ENCODE measurements at regions not wholly inside any gene's neighbourhood (a gene's known extent, or its start where the extent isn't known, plus 50 kb on each side); places are given as distances from the start of the nearest gene placed in this dataset.
"Not testable (repeated sequence)": the region's sequence is repeated elsewhere in the genome, so short reads cannot be mapped to it uniquely, and the experiment has no call there.

- Mint-ChIP-seq H3K27me3 (no peaks in the 10 kb centered on the region), H3K9me3 (no peaks in the 10 kb centered on the region), H3K27ac (no peak overlapping the region), H3K36me3 (no peaks in the 10 kb centered on the region), H3K4me3 (no peak overlapping the region), H3K4me1 (no peaks in the 10 kb centered on the region)
- CTCF ChIA-PET = no interaction called here
- no peak for DNase-seq
These were observed 188.8 kb downstream of the BLID start for GRCh38 chr11:121927097-121927785.

- H3K27me3 Mint-ChIP-seq = no peaks in the 10 kb centered on the region
- CTCF ChIA-PET = no interaction called here
- H3K27ac Mint-ChIP-seq = no peak overlapping the region
- no peaks in the 10 kb centered on the region for H3K9me3 Mint-ChIP-seq
- H3K4me3 Mint-ChIP-seq = no peak overlapping the region
- DNase-seq = no peak
- no peaks in the 10 kb centered on the region for H3K4me1 Mint-ChIP-seq
- no peaks in the 10 kb centered on the region for H3K36me3 Mint-ChIP-seq
These were observed 191.8 kb downstream of the BLID start for GRCh38 chr11:121924191-121924590.

GRCh38 chr11:121917482-121917881 is 198.5 kb downstream of the BLID start:
- Mint-ChIP-seq H3K27ac (no peak overlapping the region), H3K36me3 (no peaks in the 10 kb centered on the region), H3K9me3 (no peaks in the 10 kb centered on the region), H3K27me3 (no peaks in the 10 kb centered on the region), H3K4me1 (no peaks in the 10 kb centered on the region), H3K4me3 (no peak overlapping the region)
- CTCF ChIA-PET = no interaction called here
- DNase-seq = no peak

GRCh38 chr11:121914508-121915059 is 201.4 kb downstream of the BLID start:
- DNase-seq = no peak
- Mint-ChIP-seq H3K36me3 (no peaks in the 10 kb centered on the region), H3K9me3 (no peaks in the 10 kb centered on the region), H3K4me3 (no peak overlapping the region), H3K27me3 (no peaks in the 10 kb centered on the region), H3K4me1 (no peaks in the 10 kb centered on the region), H3K27ac (no peak overlapping the region)
- CTCF ChIA-PET = no interaction called here

- Mint-ChIP-seq H3K4me3 (no peak overlapping the region), H3K9me3 (peaks cover 2% of the 10 kb centered on the region), H3K27me3 (no peaks in the 10 kb centered on the region), H3K4me1 (peaks cover 4% of the 10 kb centered on the region), H3K36me3 (no peaks in the 10 kb centered on the region), H3K27ac (no peak overlapping the region)
- DNase-seq = no peak
- CTCF ChIA-PET = no interaction called here
These were observed 206.4 kb downstream of the BLID start for GRCh38 chr11:121909596-121909995.

- H3K4me3 Mint-ChIP-seq = no peak overlapping the region
- peaks cover 4% of the 10 kb centered on the region for H3K4me1 Mint-ChIP-seq
- CTCF ChIA-PET = no interaction called here
- H3K36me3 Mint-ChIP-seq = no peaks in the 10 kb centered on the region
- peaks cover 2% of the 10 kb centered on the region for H3K9me3 Mint-ChIP-seq
- DNase-seq = no peak
- H3K27ac Mint-ChIP-seq = no peak overlapping the region
- no peaks in the 10 kb centered on the region for H3K27me3 Mint-ChIP-seq
These were observed 208.6 kb downstream of the BLID start for GRCh38 chr11:121907379-121907778.

- CTCF ChIA-PET = no interaction called here
- H3K4me3 Mint-ChIP-seq = no peak overlapping the region
- H3K36me3 Mint-ChIP-seq = no peaks in the 10 kb centered on the region
- no peak for DNase-seq
- no peaks in the 10 kb centered on the region for H3K27me3 Mint-ChIP-seq
- peaks cover 4% of the 10 kb centered on the region for H3K4me1 Mint-ChIP-seq
- no peak overlapping the region for H3K27ac Mint-ChIP-seq
- peaks cover 2% of the 10 kb centered on the region for H3K9me3 Mint-ChIP-seq
These were observed 211.9 kb downstream of the BLID start for GRCh38 chr11:121904148-121904547.

- Mint-ChIP-seq H3K27ac (no peak overlapping the region), H3K9me3 (peaks cover 2% of the 10 kb centered on the region), H3K36me3 (no peaks in the 10 kb centered on the region), H3K4me3 (no peak overlapping the region), H3K27me3 (no peaks in the 10 kb centered on the region), H3K4me1 (no peaks in the 10 kb centered on the region)
- CTCF ChIA-PET = no interaction called here
- no peak for DNase-seq
These were observed 214.1 kb downstream of the BLID start for GRCh38 chr11:121901886-121902285.

GRCh38 chr11:121901417-121901816 is 214.6 kb downstream of the BLID start:
- DNase-seq, H3K27me3 Mint-ChIP-seq, H3K9me3 Mint-ChIP-seq, H3K4me3 Mint-ChIP-seq, H3K36me3 Mint-ChIP-seq, CTCF ChIA-PET, H3K27ac Mint-ChIP-seq, H3K4me1 Mint-ChIP-seq: not testable (repeated sequence)

GRCh38 chr11:121899520-121899919 is 216.5 kb downstream of the BLID start:
- Mint-ChIP-seq H3K27ac (no peak overlapping the region), H3K4me1 (no peaks in the 10 kb centered on the region), H3K9me3 (no peaks in the 10 kb centered on the region), H3K27me3 (no peaks in the 10 kb centered on the region), H3K4me3 (no peak overlapping the region), H3K36me3 (no peaks in the 10 kb centered on the region)
- CTCF ChIA-PET = no interaction called here
- DNase-seq = no peak

GRCh38 chr11:121898903-121899302 is 217.1 kb downstream of the BLID start:
- CTCF ChIA-PET = no interaction called here
- Mint-ChIP-seq H3K27me3 (no peaks in the 10 kb centered on the region), H3K4me1 (no peaks in the 10 kb centered on the region)

GRCh38 chr11:121895919-121896318 is 220.1 kb downstream of the BLID start:
- no peak for DNase-seq
- CTCF ChIA-PET = no interaction called here
- Mint-ChIP-seq H3K36me3 (no peaks in the 10 kb centered on the region), H3K4me1 (no peaks in the 10 kb centered on the region), H3K4me3 (no peak overlapping the region), H3K27ac (no peak overlapping the region), H3K9me3 (no peaks in the 10 kb centered on the region), H3K27me3 (no peaks in the 10 kb centered on the region)

More at GRCh38 chr11:121898903-121899302, 217.1 kb downstream of the BLID start:
- DNase-seq = no peak
- Mint-ChIP-seq H3K4me3 (no peak overlapping the region), H3K9me3 (no peaks in the 10 kb centered on the region), H3K27ac (no peak overlapping the region), H3K36me3 (no peaks in the 10 kb centered on the region)

- Mint-ChIP-seq H3K27me3 (no peaks in the 10 kb centered on the region), H3K9me3 (no peaks in the 10 kb centered on the region)
- CTCF ChIA-PET = no interaction called here
These were observed 221.4 kb downstream of the BLID start for GRCh38 chr11:121894581-121894980.

GRCh38 chr11:121892863-121893262 is 223.2 kb downstream of the BLID start:
- CTCF ChIA-PET = no interaction called here
- H3K4me1 Mint-ChIP-seq = no peaks in the 10 kb centered on the region

More at GRCh38 chr11:121894581-121894980, 221.4 kb downstream of the BLID start:
- H3K4me3 Mint-ChIP-seq = no peak overlapping the region
- no peaks in the 10 kb centered on the region for H3K36me3 Mint-ChIP-seq
- no peak overlapping the region for H3K27ac Mint-ChIP-seq
- no peaks in the 10 kb centered on the region for H3K4me1 Mint-ChIP-seq
- DNase-seq = no peak

GRCh38 chr11:121892131-121892681 is 223.8 kb downstream of the BLID start:
- CTCF ChIA-PET = no interaction called here
- H3K27me3 Mint-ChIP-seq = no peaks in the 10 kb centered on the region
- H3K9me3 Mint-ChIP-seq = no peaks in the 10 kb centered on the region
- no peaks in the 10 kb centered on the region for H3K36me3 Mint-ChIP-seq
- no peak overlapping the region for H3K27ac Mint-ChIP-seq
- no peak for DNase-seq
- no peak overlapping the region for H3K4me3 Mint-ChIP-seq
- H3K4me1 Mint-ChIP-seq = no peaks in the 10 kb centered on the region

More at GRCh38 chr11:121892863-121893262, 223.2 kb downstream of the BLID start:
- Mint-ChIP-seq H3K27ac (no peak overlapping the region), H3K9me3 (no peaks in the 10 kb centered on the region), H3K4me3 (no peak overlapping the region), H3K27me3 (no peaks in the 10 kb centered on the region), H3K36me3 (no peaks in the 10 kb centered on the region)
- no peak for DNase-seq

All from activated naive CD4-positive, alpha-beta T cell treated with anti-CD3 and anti-CD28 coated beads, Interleukin-2, amount 10 ng/mL, durations not matched to agents 7 days and 5 days (primary cell).